Progenitor cell of endocrine pancreas (in vitro differentiated cells): ENCODE measurements at regions not wholly inside any gene's neighbourhood (a gene's known extent, or its start where the extent isn't known, plus 50 kb on each side); places are given as distances from the start of the nearest gene placed in this dataset.
A peak's percentile ranks its signal among the peaks of the same experiment; 100 is the strongest.

Source experiments
- DNase-seq: peaks from one replicate; pipeline ENCODE4 v3.0.0; 2021; ENCODE audit warnings: low spot score; ENCODE audit not compliant: unreplicated experiment
- H3K27ac Mint-ChIP-seq: 2 replicates; pipeline ENCODE4 v1.8.0; 2021; ENCODE audit warnings: mild to moderate bottlenecking, moderate library complexity, mixed read lengths
- H3K27me3 Mint-ChIP-seq: 2 replicates; pipeline ENCODE4 v1.8.0; 2021; ENCODE audit warnings: mixed read lengths
- H3K36me3 Mint-ChIP-seq: 2 replicates; pipeline ENCODE4 v1.8.0; 2022; ENCODE audit warnings: mixed read lengths; ENCODE audit not compliant: insufficient read depth
- H3K4me1 Mint-ChIP-seq: 2 replicates; pipeline ENCODE4 v1.8.0; 2021; ENCODE audit warnings: low read depth, mixed read lengths
- H3K4me3 Mint-ChIP-seq: 2 replicates; pipeline ENCODE4 v1.8.0; 2021; ENCODE audit warnings: low read depth, mild to moderate bottlenecking, moderate library complexity, mixed read lengths
- H3K9me3 Mint-ChIP-seq: 2 replicates; pipeline ENCODE4 v1.8.0; 2021; ENCODE audit warnings: low read depth, mixed read lengths
- TF ChIP-seq, protein P1 (sequence below): fragments of 200-600 bp; sonication (generic); IDR thresholded peaks from one replicate; pipeline ENCODE4 v1.5.0; 2021; ENCODE audit warnings: antibody characterized with exemption, mild to moderate bottlenecking; ENCODE audit not compliant: unreplicated experiment

DNA sequence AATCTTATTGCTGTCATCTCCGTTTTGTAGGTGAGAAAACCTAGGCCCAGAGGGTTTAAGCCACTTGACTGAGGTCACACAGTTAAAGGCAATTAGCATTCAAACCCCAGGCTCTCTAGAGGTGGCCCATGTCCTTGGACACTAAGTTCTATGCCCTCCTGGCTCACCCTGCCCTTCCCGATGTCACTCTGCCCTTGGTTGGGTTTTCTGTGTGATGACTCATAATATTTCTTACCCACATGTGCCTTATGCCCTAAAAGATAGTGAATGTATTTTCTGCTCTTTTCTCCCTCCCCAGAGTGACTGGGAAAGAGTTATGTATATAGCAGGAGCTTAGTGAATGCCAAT, 174.5 kb upstream of the PITX1 start:
- no peak for DNase-seq
- H3K4me3 Mint-ChIP-seq = no peak overlapping the region
- H3K9me3 Mint-ChIP-seq = peaks cover 6% of the 10 kb centered on the region
- no peak overlapping the region for H3K27ac Mint-ChIP-seq
- peaks cover 7% of the 10 kb centered on the region for H3K4me1 Mint-ChIP-seq
- H3K36me3 Mint-ChIP-seq = peaks cover 2% of the 10 kb centered on the region
- peaks cover under 1% of the 10 kb centered on the region for H3K27me3 Mint-ChIP-seq
- TF ChIP-seq, protein P1, sequence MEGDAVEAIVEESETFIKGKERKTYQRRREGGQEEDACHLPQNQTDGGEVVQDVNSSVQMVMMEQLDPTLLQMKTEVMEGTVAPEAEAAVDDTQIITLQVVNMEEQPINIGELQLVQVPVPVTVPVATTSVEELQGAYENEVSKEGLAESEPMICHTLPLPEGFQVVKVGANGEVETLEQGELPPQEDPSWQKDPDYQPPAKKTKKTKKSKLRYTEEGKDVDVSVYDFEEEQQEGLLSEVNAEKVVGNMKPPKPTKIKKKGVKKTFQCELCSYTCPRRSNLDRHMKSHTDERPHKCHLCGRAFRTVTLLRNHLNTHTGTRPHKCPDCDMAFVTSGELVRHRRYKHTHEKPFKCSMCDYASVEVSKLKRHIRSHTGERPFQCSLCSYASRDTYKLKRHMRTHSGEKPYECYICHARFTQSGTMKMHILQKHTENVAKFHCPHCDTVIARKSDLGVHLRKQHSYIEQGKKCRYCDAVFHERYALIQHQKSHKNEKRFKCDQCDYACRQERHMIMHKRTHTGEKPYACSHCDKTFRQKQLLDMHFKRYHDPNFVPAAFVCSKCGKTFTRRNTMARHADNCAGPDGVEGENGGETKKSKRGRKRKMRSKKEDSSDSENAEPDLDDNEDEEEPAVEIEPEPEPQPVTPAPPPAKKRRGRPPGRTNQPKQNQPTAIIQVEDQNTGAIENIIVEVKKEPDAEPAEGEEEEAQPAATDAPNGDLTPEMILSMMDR = no peak

DNA sequence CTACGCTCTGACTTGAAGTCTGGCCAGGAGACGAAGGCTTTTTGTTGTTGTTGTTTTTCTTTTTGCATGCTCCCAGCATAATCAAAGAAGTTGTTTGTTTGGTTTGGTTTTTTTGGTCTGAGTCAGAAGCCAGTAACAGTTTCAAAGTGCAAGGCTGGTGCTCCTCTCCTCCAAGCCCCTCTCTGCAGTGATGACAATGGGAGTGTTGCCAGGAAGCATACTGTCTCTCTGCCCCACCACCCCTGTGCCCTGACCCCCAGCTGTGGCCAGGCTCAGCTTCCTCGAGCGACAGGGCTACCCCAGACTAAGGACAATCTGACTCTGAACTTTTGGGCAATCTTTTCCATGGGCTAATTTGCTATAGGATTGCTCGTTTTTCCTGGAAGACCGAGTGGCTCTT, 173.8 kb upstream of the PITX1 start:
- H3K27ac Mint-ChIP-seq = no peak overlapping the region

DNA sequence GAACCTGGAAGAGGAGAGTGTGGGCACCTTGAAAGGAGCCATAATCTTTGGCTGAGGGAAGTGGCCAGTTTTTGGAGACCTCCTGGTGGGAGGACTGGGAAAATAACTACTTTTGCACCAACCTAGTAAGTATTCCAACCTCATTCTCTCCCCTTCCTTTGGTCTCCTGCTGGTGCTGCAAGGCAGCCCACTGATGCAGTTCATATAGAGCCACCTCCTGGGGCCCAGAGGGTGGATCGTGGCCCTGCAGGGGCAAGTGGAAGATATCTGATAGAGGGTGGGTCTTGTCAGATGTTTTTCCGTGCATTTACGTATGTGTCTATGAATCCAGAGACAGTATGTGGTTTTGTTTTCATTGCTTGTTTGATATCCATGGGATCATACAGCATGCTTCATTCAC, 172.8 kb upstream of the PITX1 start:
- H3K4me1 Mint-ChIP-seq = peaks cover 7% of the 10 kb centered on the region
- no peaks in the 10 kb centered on the region for H3K27me3 Mint-ChIP-seq
- no peak for DNase-seq
- peaks cover 18% of the 10 kb centered on the region for H3K9me3 Mint-ChIP-seq
- H3K4me3 Mint-ChIP-seq = no peak overlapping the region
- TF ChIP-seq, protein P1 = no peak
- no peak overlapping the region for H3K27ac Mint-ChIP-seq
- peaks cover 6% of the 10 kb centered on the region for H3K36me3 Mint-ChIP-seq

More for the DNA sequence above, 173.8 kb upstream of the PITX1 start:
- TF ChIP-seq, protein P1 = no peak
- Mint-ChIP-seq H3K9me3 (peaks cover 10% of the 10 kb centered on the region), H3K4me3 (no peak overlapping the region), H3K27me3 (no peaks in the 10 kb centered on the region), H3K36me3 (peaks cover 3% of the 10 kb centered on the region), H3K4me1 (peaks cover 7% of the 10 kb centered on the region)
- DNase-seq = peak; percentile 1

DNA sequence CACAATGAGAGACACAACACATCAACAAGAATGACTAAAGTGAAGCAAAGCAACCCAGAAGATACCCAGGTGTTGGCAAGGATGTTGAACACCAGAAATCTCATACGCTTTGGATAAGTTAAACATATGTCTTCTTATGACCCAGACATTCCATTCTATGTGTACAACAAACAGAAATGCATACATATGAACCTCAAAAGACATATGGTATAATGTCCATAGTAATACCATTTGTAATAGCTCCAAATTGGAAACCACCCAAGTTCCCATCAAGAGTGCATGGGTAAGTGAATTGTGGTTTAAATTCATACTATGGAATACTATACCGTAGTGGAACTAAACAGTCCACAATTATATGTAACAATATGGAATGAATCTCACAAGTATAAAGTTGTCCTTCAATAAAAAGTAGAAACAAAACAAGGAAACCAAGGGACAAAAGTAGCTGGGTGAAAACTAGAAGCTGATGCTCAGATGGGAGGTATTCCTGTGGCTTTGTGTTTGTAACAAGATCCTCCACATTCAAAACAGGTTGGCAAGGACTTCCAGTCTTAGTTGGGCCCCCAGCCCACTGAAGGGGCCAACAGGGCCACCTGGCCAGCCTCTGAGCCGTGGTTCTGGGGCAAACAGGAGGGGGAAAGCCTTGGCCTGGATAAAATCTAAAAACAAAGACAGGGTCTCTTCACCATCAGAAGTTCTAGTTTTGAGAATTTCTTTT, 171.8 kb upstream of the PITX1 start:
- H3K4me3 Mint-ChIP-seq = no peak overlapping the region
- peaks cover 7% of the 10 kb centered on the region for H3K4me1 Mint-ChIP-seq
- peak; percentile 0 for DNase-seq
- TF ChIP-seq, protein P1 = no peak
- H3K27me3 Mint-ChIP-seq = no peaks in the 10 kb centered on the region
- H3K36me3 Mint-ChIP-seq = peaks cover 6% of the 10 kb centered on the region
- H3K27ac Mint-ChIP-seq = no peak overlapping the region
- H3K9me3 Mint-ChIP-seq = peaks cover 18% of the 10 kb centered on the region

DNA sequence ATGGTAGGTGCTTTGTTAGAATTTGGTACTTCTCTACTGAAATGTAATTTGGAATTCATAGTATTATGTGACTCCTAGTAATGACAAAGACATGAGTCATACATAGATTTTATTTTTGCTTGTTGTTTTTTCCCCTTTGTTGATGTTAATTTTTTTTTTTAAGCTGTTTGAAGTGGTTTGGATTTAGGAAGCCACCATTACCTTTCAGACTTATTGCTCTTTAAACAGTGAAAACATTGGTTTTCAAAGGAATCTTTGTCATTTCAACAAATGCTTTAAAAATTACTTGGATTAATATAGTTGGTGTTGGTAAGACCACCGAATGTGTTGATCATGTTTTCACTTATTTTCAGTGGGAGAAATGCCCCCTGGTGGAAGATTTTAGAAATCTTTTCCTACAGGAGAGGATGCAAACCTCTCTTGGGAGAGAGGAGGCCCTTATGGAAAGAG, 170.1 kb upstream of the PITX1 start:
- H3K9me3 Mint-ChIP-seq = peaks cover 18% of the 10 kb centered on the region
- H3K4me1 Mint-ChIP-seq = peaks cover 5% of the 10 kb centered on the region
- TF ChIP-seq, protein P1 = peak; percentile 53
- peaks cover 6% of the 10 kb centered on the region for H3K27me3 Mint-ChIP-seq
- no peak overlapping the region for H3K27ac Mint-ChIP-seq
- no peak for DNase-seq
- no peak overlapping the region for H3K4me3 Mint-ChIP-seq
- H3K36me3 Mint-ChIP-seq = peaks cover 6% of the 10 kb centered on the region
